ENCODE measurements at regions not wholly inside any gene's neighbourhood (a gene's known extent, or its start where the extent isn't known, plus 50 kb on each side); places are given as distances from the start of the nearest gene placed in this dataset.
"Not testable (repeated sequence)": the region's sequence is repeated elsewhere in the genome, so short reads cannot be mapped to it uniquely, and the experiment has no call there.

- no peak for DNase-seq
Measured at GRCh38 chr4:131426023-131426758, 1722.9 kb upstream of the PCDH10 start.

- DNase-seq: no peak
Measured at GRCh38 chr4:131427000-131427399, 1722.1 kb upstream of the PCDH10 start.

GRCh38 chr4:131430302-131430701 lies 1718.8 kb upstream of the PCDH10 start:
- no peak for DNase-seq

- DNase-seq: no peak
Measured at GRCh38 chr4:131441004-131441688, 1707.9 kb upstream of the PCDH10 start.

GRCh38 chr4:131447883-131448282 lies 1701.2 kb upstream of the PCDH10 start:
- no peak for DNase-seq

GRCh38 chr4:131450572-131451209 lies 1698.4 kb upstream of the PCDH10 start:
- no peak for DNase-seq

GRCh38 chr4:131459430-131460101 lies 1689.5 kb upstream of the PCDH10 start:
- no peak for DNase-seq

GRCh38 chr4:131470360-131470759 lies 1678.7 kb upstream of the PCDH10 start:
- DNase-seq: no peak

- DNase-seq: no peak
Measured at GRCh38 chr4:131488772-131489171, 1660.3 kb upstream of the PCDH10 start.

- DNase-seq: not testable (repeated sequence)
Measured at GRCh38 chr4:131496211-131496610, 1652.9 kb upstream of the PCDH10 start.

- peak; percentile 70 for DNase-seq
Measured at GRCh38 chr4:131499141-131499873, 1649.8 kb upstream of the PCDH10 start.

- DNase-seq: no peak
Measured at GRCh38 chr4:131509521-131509920, 1639.6 kb upstream of the PCDH10 start.

- no peak for DNase-seq
Measured at GRCh38 chr4:131526686-131527085, 1622.4 kb upstream of the PCDH10 start.

- no peak for DNase-seq
Measured at GRCh38 chr4:131531087-131531486, 1618.0 kb upstream of the PCDH10 start.

- DNase-seq: no peak
Measured at GRCh38 chr4:131534944-131535645, 1614.0 kb upstream of the PCDH10 start.

- DNase-seq: no peak
Measured at GRCh38 chr4:131540256-131540655, 1608.8 kb upstream of the PCDH10 start.

- DNase-seq: no peak
Measured at GRCh38 chr4:131547506-131547981, 1601.5 kb upstream of the PCDH10 start.

GRCh38 chr4:131551306-131551705 lies 1597.8 kb upstream of the PCDH10 start:
- DNase-seq: no peak

- DNase-seq: no peak
Measured at GRCh38 chr4:131566026-131566425, 1583.1 kb upstream of the PCDH10 start.

- DNase-seq: no peak
Measured at GRCh38 chr4:131584587-131584986, 1564.5 kb upstream of the PCDH10 start.

GRCh38 chr4:131595140-131595539 lies 1554.0 kb upstream of the PCDH10 start:
- DNase-seq: no peak

GRCh38 chr4:131603705-131604104 lies 1545.4 kb upstream of the PCDH10 start:
- DNase-seq: no peak

All from SHP77 treated with DMSO at 0.1 percent for 48 hours (cell line).